Caco-2 (cell line): ENCODE measurements at regions not wholly inside any gene's neighbourhood (a gene's known extent, or its start where the extent isn't known, plus 50 kb on each side); places are given as distances from the start of the nearest gene placed in this dataset.

ENCODE experiments used
- BruUV-seq: library from RNA; stranded (reverse); fragments of 400-500 nt; replicated peaks from 2 replicates; lab custom pipeline; 2021; lab: Mats Ljungman, UMichigan
- CTCF ChIA-PET: fragments of 300-600 bp; sonication (Branson Sonifier 250); formaldehyde crosslinking; loops from one replicate; lab custom pipeline; 2022; ENCODE audit warnings: antibody characterized with exemption; lab: Charles Lee
- POLR2A ChIA-PET: fragments of 300-600 bp; sonication (Branson Sonifier 250); formaldehyde crosslinking; loops from one replicate; lab custom pipeline; 2022; ENCODE audit warnings: antibody characterized with exemption; lab: Charles Lee
- DNase-seq, 2 experiments: peaks; one replicate each; pipeline versions ENCODE4 v3.0.0 to v3.0.0-alpha.2; 2020 to 2022
- H3K27me3 ChIP-seq: replicated peaks from 2 replicates; pipeline ENCODE4 v1.6.0; 2011; ENCODE audit warnings: low read length; ENCODE audit not compliant: control insufficient read depth, insufficient read depth
- H3K36me3 ChIP-seq: 2 replicates; pipeline ENCODE4 v1.5.1; 2011; ENCODE audit warnings: low read length; ENCODE audit not compliant: control insufficient read depth, insufficient read depth
- H3K4me1 ChIP-seq: fragments of 250-450 bp; sonication (Bioruptor Pico); 2 replicates; pipeline ENCODE4 v1.5.1; 2020; ENCODE audit warnings: mild to moderate bottlenecking
- H3K4me3 ChIP-seq: 2 replicates; pipeline ENCODE4 v1.5.1; 2011; ENCODE audit warnings: low read depth, mild to moderate bottlenecking, control low read depth, low read length
- H3K9me3 ChIP-seq: fragments of 250-450 bp; sonication (Bioruptor Pico); 2 replicates; pipeline ENCODE4 v1.5.1; 2020; ENCODE audit warnings: mild to moderate bottlenecking, moderate library complexity
- H3K27ac Mint-ChIP-seq: one replicate; pipeline ENCODE4 v1.8.0; 2022; ENCODE audit warnings: mixed read lengths; ENCODE audit not compliant: unreplicated experiment
- H3K27me3 Mint-ChIP-seq: one replicate; pipeline ENCODE4 v1.8.0; 2022; ENCODE audit warnings: mixed read lengths; ENCODE audit not compliant: insufficient read depth, unreplicated experiment
- H3K36me3 Mint-ChIP-seq: one replicate; pipeline ENCODE4 v1.8.0; 2022; ENCODE audit warnings: mild to moderate bottlenecking, mixed read lengths; ENCODE audit not compliant: insufficient read depth, unreplicated experiment
- H3K4me1 Mint-ChIP-seq: one replicate; pipeline ENCODE4 v1.8.0; 2022; ENCODE audit warnings: low read depth, mixed read lengths; ENCODE audit not compliant: unreplicated experiment
- H3K4me3 Mint-ChIP-seq: one replicate; pipeline ENCODE4 v1.8.0; 2022; ENCODE audit warnings: mild to moderate bottlenecking, moderate library complexity, mixed read lengths; ENCODE audit not compliant: unreplicated experiment
- H3K9me3 Mint-ChIP-seq: one replicate; pipeline ENCODE4 v1.8.0; 2022; ENCODE audit warnings: mixed read lengths; ENCODE audit not compliant: unreplicated experiment
- intact Hi-C: fragments of 100-400 bp; cut with micrococcal nuclease; formaldehyde crosslinking; loops from one replicate; pipeline ENCODE4 v1.10.0; 2022; ENCODE audit not compliant: unreplicated experiment
- TF ChIP-seq, protein P1 (sequence below), 2 experiments: fragments of 200-600 bp in 1 of 2; IDR thresholded peaks; 1 replicate in 1 of 2; 2 replicates in 1 of 2; pipeline versions ENCODE4 v1.5.1 to v1.8.0; 2011 to 2022; ENCODE audit warnings: antibody characterized with exemption in 1 of 2, control low read depth in 1 of 2, inconsistent platforms in 1 of 2, low read depth in 1 of 2, low read length in 1 of 2, mild to moderate bottlenecking in 1 of 2, moderate library complexity in 1 of 2; ENCODE audit not compliant: insufficient read depth in 1 of 2, severe bottlenecking in 1 of 2, unreplicated experiment in 1 of 2

DNA sequence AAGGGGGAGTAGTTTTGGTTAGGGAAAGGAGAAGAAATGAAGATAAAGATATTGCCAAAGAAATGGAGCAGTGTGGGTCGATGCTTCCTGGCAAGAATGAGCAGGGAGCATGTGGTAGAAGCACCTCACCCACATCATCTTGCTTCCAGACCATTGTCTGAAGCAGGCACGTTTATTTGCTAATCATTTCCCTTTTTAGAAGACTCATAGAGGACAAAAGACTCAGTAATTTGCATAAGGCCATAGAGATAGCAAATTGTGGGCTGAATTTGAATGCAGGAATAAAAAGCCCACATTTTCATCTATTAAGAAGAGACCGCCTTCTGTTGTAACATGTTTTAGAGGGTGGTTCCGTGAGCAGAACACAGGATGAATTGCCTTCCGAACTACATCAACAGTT lies 275.2 kb upstream of the FAT4 start:
- H3K36me3 ChIP-seq: no peaks in the 10 kb centered on the region
- no TSS peak for BruUV-seq
- Mint-ChIP-seq H3K27me3 (no peaks in the 10 kb centered on the region), H3K36me3 (no peaks in the 10 kb centered on the region), H3K27ac (no peak overlapping the region), H3K9me3 (no peaks in the 10 kb centered on the region), H3K4me1 (no peaks in the 10 kb centered on the region), H3K4me3 (no peak overlapping the region)
- TF ChIP-seq, protein P1, sequence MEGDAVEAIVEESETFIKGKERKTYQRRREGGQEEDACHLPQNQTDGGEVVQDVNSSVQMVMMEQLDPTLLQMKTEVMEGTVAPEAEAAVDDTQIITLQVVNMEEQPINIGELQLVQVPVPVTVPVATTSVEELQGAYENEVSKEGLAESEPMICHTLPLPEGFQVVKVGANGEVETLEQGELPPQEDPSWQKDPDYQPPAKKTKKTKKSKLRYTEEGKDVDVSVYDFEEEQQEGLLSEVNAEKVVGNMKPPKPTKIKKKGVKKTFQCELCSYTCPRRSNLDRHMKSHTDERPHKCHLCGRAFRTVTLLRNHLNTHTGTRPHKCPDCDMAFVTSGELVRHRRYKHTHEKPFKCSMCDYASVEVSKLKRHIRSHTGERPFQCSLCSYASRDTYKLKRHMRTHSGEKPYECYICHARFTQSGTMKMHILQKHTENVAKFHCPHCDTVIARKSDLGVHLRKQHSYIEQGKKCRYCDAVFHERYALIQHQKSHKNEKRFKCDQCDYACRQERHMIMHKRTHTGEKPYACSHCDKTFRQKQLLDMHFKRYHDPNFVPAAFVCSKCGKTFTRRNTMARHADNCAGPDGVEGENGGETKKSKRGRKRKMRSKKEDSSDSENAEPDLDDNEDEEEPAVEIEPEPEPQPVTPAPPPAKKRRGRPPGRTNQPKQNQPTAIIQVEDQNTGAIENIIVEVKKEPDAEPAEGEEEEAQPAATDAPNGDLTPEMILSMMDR (IDR thresholded peaks at IDR 0.05; ENCODE audit: insufficient read depth in 1 of 2, low read depth in 1 of 2, low read length in 1 of 2, severe bottlenecking in 1 of 2, unreplicated experiment in 1 of 2): no peak
- intact Hi-C loops: no loop called here
- no peak overlapping the region for H3K4me3 ChIP-seq
- ChIA-PET CTCF (no interaction called here), POLR2A (no interaction called here)
- no peaks in the 10 kb centered on the region for H3K4me1 ChIP-seq
- no peak for DNase-seq
- no peaks in the 10 kb centered on the region for H3K27me3 ChIP-seq
- H3K9me3 ChIP-seq: no peaks in the 10 kb centered on the region

DNA sequence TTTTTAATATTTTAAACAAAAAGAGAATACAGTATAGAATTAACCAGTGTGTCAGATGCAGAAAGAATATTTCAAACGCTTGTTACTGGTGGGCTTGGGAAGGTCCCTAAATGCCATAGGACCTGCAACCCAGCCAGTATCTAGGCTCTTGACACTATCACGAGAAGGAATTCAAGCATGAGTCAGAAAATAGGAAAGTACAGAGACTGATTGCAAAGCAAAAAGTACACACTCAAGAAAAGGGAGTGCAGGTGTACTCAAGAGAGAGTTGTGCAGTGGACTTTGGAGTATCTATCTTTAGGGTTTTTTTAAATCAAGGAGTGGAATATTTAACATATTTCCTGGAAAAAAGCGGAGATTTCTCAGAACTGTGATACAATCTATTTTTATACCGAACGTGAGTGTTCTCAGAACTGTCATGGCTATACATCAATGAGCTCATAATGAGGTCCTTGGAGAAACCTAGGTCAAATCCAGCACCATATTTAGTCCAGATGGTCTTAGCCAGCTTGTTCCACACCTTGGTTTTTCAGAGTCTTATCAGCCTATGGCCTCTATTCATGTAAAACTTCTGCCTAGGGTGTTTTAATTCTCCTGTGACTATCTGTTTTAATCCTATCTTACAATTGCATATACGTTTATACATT lies 291.8 kb upstream of the FAT4 start:
- Mint-ChIP-seq H3K27me3 (no peaks in the 10 kb centered on the region), H3K4me1 (no peaks in the 10 kb centered on the region), H3K9me3 (peaks cover 8% of the 10 kb centered on the region), H3K36me3 (no peaks in the 10 kb centered on the region), H3K4me3 (no peak overlapping the region), H3K27ac (no peak overlapping the region)
- Histone ChIP-seq H3K4me1 (no peaks in the 10 kb centered on the region), H3K27me3 (no peaks in the 10 kb centered on the region), H3K36me3 (no peaks in the 10 kb centered on the region), H3K4me3 (no peak overlapping the region), H3K9me3 (no peaks in the 10 kb centered on the region)
- TF ChIP-seq, protein P1 (IDR thresholded peaks at IDR 0.05; ENCODE audit: insufficient read depth in 1 of 2, low read depth in 1 of 2, low read length in 1 of 2, severe bottlenecking in 1 of 2, unreplicated experiment in 1 of 2): no peak
- ChIA-PET CTCF (no interaction called here), POLR2A (no interaction called here)
- DNase-seq: no peak
- intact Hi-C loops: no loop called here
- BruUV-seq: no TSS peak

DNA sequence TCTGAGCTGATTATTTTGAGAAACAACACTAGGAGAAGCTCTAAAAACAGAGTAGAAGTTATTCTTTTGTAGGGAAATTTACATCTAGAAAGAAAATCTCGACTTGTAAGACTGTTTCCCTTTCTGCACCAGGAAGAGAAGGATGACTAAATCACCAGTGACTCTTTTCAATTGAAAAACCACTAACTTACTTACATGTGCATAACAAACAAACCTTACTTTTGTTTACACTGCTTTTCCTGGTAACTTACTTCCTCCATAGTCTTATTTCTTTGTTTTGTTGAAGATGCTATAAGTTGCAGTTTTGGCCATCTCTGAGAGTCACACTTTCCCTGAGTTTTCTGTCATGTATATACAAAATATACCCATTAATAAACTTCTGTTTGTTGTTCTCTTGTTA lies 293.6 kb upstream of the FAT4 start:
- H3K9me3 Mint-ChIP-seq: peaks cover 11% of the 10 kb centered on the region
- ChIA-PET POLR2A (no interaction called here), CTCF (no interaction called here)
- no peak for DNase-seq
- TF ChIP-seq, protein P1 (IDR thresholded peaks at IDR 0.05; ENCODE audit: insufficient read depth in 1 of 2, low read depth in 1 of 2, low read length in 1 of 2, severe bottlenecking in 1 of 2, unreplicated experiment in 1 of 2): no peak
- Histone ChIP-seq H3K9me3 (no peaks in the 10 kb centered on the region), H3K4me3 (no peak overlapping the region), H3K36me3 (no peaks in the 10 kb centered on the region), H3K4me1 (no peaks in the 10 kb centered on the region), H3K27me3 (no peaks in the 10 kb centered on the region)
- no peaks in the 10 kb centered on the region for H3K27me3 Mint-ChIP-seq
- intact Hi-C loops: no loop called here
- BruUV-seq: no TSS peak
- H3K4me3 Mint-ChIP-seq: no peak overlapping the region
- H3K36me3 Mint-ChIP-seq: no peaks in the 10 kb centered on the region
- H3K27ac Mint-ChIP-seq: no peak overlapping the region
- no peaks in the 10 kb centered on the region for H3K4me1 Mint-ChIP-seq
